ENCODE measurements at regions not wholly inside any gene's neighbourhood (a gene's known extent, or its start where the extent isn't known, plus 50 kb on each side); places are given as distances from the start of the nearest gene placed in this dataset.

GRCh38 chr6:19153270-19153980 is 683.7 kb upstream of the ID4 start:
- no peak for DNase-seq (ENCODE audit: low read depth in 3 of 3)

- no peak for DNase-seq (ENCODE audit: low read depth in 3 of 3)
Observed at GRCh38 chr6:19153981-19154295, 683.2 kb upstream of the ID4 start.

GRCh38 chr6:19156443-19156842 is 680.7 kb upstream of the ID4 start:
- no peak for DNase-seq (ENCODE audit: low read depth in 3 of 3)

GRCh38 chr6:19157486-19157885 is 679.7 kb upstream of the ID4 start:
- no peak for DNase-seq (ENCODE audit: low read depth in 3 of 3)

GRCh38 chr6:19158586-19158985 is 678.6 kb upstream of the ID4 start:
- no peak for DNase-seq (ENCODE audit: low read depth in 3 of 3)

GRCh38 chr6:19159089-19159488 is 678.1 kb upstream of the ID4 start:
- no peak for DNase-seq (ENCODE audit: low read depth in 3 of 3)

- DNase-seq (ENCODE audit: low read depth in 3 of 3): no peak
Observed at GRCh38 chr6:19159561-19159960, 677.6 kb upstream of the ID4 start.

GRCh38 chr6:19160081-19160730 is 677.0 kb upstream of the ID4 start:
- no peak for DNase-seq (ENCODE audit: low read depth in 3 of 3)

- DNase-seq (ENCODE audit: low read depth in 3 of 3): no peak
Observed at GRCh38 chr6:19167251-19167650, 669.9 kb upstream of the ID4 start.

GRCh38 chr6:19169366-19169765 is 667.8 kb upstream of the ID4 start:
- no peak for DNase-seq (ENCODE audit: low read depth in 3 of 3)

- no peak for DNase-seq (ENCODE audit: low read depth in 3 of 3)
Observed at GRCh38 chr6:19175023-19175422, 662.1 kb upstream of the ID4 start.

- no peak for DNase-seq (ENCODE audit: low read depth in 3 of 3)
Observed at GRCh38 chr6:19180348-19181072, 656.7 kb upstream of the ID4 start.

- DNase-seq (ENCODE audit: low read depth in 3 of 3): no peak
Observed at GRCh38 chr6:19181211-19181610, 656.0 kb upstream of the ID4 start.

- DNase-seq (ENCODE audit: low read depth in 3 of 3): no peak
Observed at GRCh38 chr6:19193624-19194023, 643.5 kb upstream of the ID4 start.

- DNase-seq (ENCODE audit: low read depth in 3 of 3): no peak
Observed at GRCh38 chr6:19204445-19204844, 632.7 kb upstream of the ID4 start.

GRCh38 chr6:19205076-19205475 is 632.1 kb upstream of the ID4 start:
- DNase-seq (ENCODE audit: low read depth in 3 of 3): no peak

- DNase-seq (ENCODE audit: low read depth in 3 of 3): no peak
Observed at GRCh38 chr6:19209202-19209601, 628.0 kb upstream of the ID4 start.

- peak in 1 of 3 experiments; percentile 1 for DNase-seq (ENCODE audit: low read depth in 3 of 3)
Observed at GRCh38 chr6:19210849-19211590, 626.1 kb upstream of the ID4 start.

GRCh38 chr6:19214231-19214630 is 622.9 kb upstream of the ID4 start:
- DNase-seq (ENCODE audit: low read depth in 3 of 3): no peak

- no peak for DNase-seq (ENCODE audit: low read depth in 3 of 3)
Observed at GRCh38 chr6:19219931-19220330, 617.2 kb upstream of the ID4 start.

- DNase-seq (ENCODE audit: low read depth in 3 of 3): no peak
Observed at GRCh38 chr6:19231878-19232561, 605.1 kb upstream of the ID4 start.

GRCh38 chr6:19245656-19246055 is 591.5 kb upstream of the ID4 start:
- DNase-seq (ENCODE audit: low read depth in 3 of 3): no peak

Measured in stimulated activated CD4-positive, alpha-beta T cell treated with anti-CD3 and anti-CD28 coated beads, TNF-alpha, amount 100 ng/mL, for 24 hours (primary cell).